A673 (cell line): ENCODE measurements at regions not wholly inside any gene's neighbourhood (a gene's known extent, or its start where the extent isn't known, plus 50 kb on each side); places are given as distances from the start of the nearest gene placed in this dataset.

Source experiments
- EZH2 ChIP-seq: fragments of 200-600 bp; sonication (generic); IDR thresholded peaks from 2 replicates; pipeline ENCODE4 v1.6.1; 2017; ENCODE audit warnings: borderline replicate concordance, low read depth, mild to moderate bottlenecking, mixed read lengths, antibody characterized with exemption, low read length; ENCODE audit not compliant: poor library complexity, severe bottlenecking
- TF ChIP-seq, protein P1 (sequence below): fragments of 300-800, 200-600 bp; sonication (generic); conservative IDR thresholded peaks from 2 replicates; pipeline ENCODE4 v1.5.1; 2017; ENCODE audit warnings: low read depth, mild to moderate bottlenecking, antibody characterized with exemption, low read length, moderate library complexity, mixed read lengths

DNA sequence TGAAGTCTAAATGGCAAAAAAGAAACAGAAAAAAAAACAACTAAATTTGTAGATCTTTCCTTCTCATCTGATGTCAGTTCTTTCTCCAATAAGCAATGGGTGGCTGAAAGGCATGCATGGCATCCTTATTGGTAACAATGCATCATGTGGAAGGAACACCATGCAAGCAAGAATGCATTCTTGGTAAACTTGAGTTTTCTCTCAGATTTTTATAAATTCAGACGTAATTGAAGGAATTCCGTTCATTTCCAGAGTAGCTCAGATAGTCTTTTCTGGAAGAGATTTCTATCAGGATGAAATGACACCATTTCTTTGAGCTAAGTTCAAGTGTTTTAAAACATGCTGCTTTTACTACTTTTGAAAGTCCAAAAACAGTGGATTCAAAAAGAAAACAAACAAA, 373.0 kb downstream of the COG6 start:
- TF ChIP-seq, protein P1, sequence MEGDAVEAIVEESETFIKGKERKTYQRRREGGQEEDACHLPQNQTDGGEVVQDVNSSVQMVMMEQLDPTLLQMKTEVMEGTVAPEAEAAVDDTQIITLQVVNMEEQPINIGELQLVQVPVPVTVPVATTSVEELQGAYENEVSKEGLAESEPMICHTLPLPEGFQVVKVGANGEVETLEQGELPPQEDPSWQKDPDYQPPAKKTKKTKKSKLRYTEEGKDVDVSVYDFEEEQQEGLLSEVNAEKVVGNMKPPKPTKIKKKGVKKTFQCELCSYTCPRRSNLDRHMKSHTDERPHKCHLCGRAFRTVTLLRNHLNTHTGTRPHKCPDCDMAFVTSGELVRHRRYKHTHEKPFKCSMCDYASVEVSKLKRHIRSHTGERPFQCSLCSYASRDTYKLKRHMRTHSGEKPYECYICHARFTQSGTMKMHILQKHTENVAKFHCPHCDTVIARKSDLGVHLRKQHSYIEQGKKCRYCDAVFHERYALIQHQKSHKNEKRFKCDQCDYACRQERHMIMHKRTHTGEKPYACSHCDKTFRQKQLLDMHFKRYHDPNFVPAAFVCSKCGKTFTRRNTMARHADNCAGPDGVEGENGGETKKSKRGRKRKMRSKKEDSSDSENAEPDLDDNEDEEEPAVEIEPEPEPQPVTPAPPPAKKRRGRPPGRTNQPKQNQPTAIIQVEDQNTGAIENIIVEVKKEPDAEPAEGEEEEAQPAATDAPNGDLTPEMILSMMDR = no peak
- TF ChIP-seq EZH2 = no peak
